ENCODE measurements at regions not wholly inside any gene's neighbourhood (a gene's known extent, or its start where the extent isn't known, plus 50 kb on each side); places are given as distances from the start of the nearest gene placed in this dataset.
"Not testable (repeated sequence)": the region's sequence is repeated elsewhere in the genome, so short reads cannot be mapped to it uniquely, and the experiment has no call there.

GRCh38 chr5:41995193-41995592, 70.1 kb downstream of the FBXO4 start:
- no peak for DNase-seq (ENCODE audit: low read depth in 2 of 2)

DNA sequence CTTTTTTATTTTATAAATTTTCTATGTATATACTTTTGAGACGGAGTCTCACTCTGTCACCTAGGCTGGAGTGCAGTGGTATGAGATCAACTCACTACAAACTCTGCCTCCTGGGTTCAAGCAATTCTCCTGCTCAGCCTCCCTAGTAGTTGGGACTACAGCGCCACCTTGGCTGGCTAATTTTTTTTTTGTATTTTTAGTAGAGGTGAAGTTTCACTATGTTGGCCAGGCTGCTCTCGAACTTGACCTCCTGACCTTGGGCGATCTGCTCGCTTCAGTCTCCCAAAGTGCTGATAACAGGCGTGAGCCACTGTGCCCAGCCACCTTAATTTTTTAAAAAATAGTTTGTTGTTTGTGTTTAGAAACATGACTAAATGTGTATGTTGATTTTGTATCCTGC, 76.6 kb downstream of the FBXO4 start:
- no peak for DNase-seq (ENCODE audit: low read depth in 2 of 2)

GRCh38 chr5:42003852-42004251, 78.8 kb downstream of the FBXO4 start:
- not testable (repeated sequence) for DNase-seq (ENCODE audit: low read depth in 2 of 2)

GRCh38 chr5:42005561-42006153, 80.6 kb downstream of the FBXO4 start:
- DNase-seq (ENCODE audit: low read depth in 2 of 2): no peak

DNA sequence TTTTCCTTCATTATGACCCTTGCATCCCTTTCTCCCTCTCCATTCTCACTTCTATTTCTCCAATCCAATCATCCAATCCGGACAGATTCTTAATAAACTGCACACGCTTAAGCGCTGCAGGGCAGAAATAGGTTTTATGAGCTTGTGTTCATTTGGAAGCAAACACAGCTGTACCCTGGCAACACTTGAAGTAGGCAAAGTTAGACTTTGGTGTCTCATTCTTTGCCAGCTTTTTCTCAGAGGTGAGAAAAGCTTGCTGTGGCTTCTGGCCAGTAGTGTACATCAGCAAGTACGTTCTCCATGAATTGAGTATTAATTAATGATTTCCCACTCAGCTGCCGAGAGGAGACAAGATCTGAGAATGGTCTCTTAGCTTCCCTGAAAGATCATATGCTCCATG, 88.5 kb downstream of the FBXO4 start:
- no peak for DNase-seq (ENCODE audit: low read depth in 2 of 2)

- DNase-seq (ENCODE audit: low read depth in 2 of 2): no peak
These were observed 90.2 kb downstream of the FBXO4 start for GRCh38 chr5:42015254-42015653.

- no peak for DNase-seq (ENCODE audit: low read depth in 2 of 2)
These were observed 90.6 kb downstream of the FBXO4 start for GRCh38 chr5:42015681-42016080.

DNA sequence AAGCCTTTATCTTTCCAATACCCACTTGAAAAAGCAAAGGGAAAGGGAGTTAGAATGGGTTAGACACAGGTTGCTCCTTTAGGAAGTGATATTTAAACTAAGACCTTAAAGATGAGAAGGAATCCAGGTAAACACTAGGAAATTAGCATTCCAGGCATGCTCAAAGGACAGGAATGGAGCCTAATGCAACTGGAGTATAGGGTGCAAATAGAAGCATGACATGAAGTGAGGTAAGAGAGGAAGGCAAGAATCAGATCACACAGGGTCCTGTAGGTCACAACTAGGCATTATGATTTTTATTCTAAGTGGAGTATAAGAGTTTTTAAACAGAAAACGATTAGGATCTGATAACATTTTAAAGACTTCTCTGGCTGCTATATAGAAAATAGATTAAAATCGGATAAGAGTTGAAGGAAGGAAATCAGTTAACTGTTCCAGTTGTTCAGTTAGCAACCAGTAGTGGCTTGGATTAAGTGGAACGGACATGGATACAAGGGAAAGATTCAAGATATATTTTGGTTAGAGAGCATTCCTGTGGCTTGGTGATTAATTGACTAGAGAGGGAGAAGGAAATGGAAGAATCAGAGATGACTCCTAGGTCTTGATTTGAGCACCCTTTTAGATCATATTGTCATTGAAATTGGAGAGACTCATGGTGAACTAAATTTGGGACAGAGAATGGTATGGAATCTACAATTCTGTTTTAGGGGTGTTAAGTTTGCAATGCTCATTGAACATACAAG, 95.9 kb downstream of the FBXO4 start:
- no peak for DNase-seq (ENCODE audit: low read depth in 2 of 2)

- no peak for DNase-seq (ENCODE audit: low read depth in 2 of 2)
These were observed 96.8 kb downstream of the FBXO4 start for GRCh38 chr5:42021923-42022322.

GRCh38 chr5:42022383-42022972, 97.4 kb downstream of the FBXO4 start:
- DNase-seq (ENCODE audit: low read depth in 2 of 2): no peak

DNA sequence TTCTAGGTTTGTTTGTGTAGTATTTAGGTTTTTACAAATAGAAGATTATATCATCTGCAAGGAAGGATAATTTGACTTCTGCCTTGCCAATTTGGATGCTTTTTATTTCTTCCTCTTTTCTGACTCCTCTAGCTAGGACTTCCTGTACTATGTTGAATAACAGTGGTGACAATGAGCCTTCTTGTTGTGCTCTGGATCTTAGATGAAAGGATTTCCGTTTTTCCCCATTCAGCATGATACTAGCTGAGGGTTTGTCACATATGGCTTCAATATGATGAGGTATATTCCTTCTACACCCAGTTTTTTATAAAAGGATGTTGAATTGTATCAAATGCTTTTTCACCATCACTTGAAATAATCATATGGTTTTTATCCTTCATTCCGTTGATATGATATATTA, 101.4 kb downstream of the FBXO4 start:
- DNase-seq (ENCODE audit: low read depth in 2 of 2): no peak

DNA sequence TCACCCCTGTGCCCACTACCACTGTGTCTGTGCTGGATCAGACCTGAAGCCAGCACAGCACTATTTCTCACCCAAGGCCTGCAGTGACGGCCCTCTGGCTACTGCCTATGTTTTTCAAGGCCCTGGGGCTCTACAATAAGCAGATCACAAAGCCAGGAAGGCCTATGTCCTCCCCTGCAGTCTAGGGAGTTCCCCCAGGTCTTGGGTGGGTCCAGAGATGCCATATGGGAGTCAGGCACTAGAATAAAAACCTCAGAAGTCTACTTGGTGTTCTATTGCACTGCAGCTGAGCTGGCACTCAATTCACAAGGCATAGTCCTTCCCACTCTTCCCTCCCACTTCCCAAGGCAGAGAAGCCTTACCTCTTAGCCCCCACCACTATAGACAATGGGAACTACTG, 107.1 kb downstream of the FBXO4 start:
- no peak for DNase-seq (ENCODE audit: low read depth in 2 of 2)

DNA sequence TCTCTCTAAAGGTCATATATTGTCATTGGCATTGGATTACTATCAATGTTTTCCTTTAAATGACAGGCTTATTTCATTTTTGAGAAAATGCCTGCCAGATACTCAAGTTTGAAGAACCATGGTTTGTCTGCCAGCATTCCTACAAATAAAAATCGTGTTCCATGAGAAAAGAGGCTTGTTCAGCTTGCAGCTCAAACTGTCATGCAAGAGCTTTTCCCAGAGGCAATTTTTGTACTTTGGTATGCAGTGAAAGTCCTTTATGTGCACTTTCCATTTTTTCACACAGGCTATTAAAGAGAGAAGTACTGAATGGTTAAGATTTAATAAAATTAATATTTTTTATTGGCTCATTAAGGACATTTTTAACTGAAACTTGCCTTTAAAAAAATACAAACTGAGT, 110.4 kb downstream of the FBXO4 start:
- DNase-seq (ENCODE audit: low read depth in 2 of 2): no peak

GRCh38 chr5:42036379-42036778, 111.3 kb downstream of the FBXO4 start:
- DNase-seq (ENCODE audit: low read depth in 2 of 2): no peak

- DNase-seq (ENCODE audit: low read depth in 2 of 2): no peak
These were observed 112.4 kb downstream of the FBXO4 start for GRCh38 chr5:42037379-42037932.

GRCh38 chr5:42043400-42043799, 118.3 kb downstream of the FBXO4 start:
- no peak for DNase-seq (ENCODE audit: low read depth in 2 of 2)

- DNase-seq (ENCODE audit: low read depth in 2 of 2): peak; percentile 31 to 34
These were observed 132.2 kb downstream of the FBXO4 start for GRCh38 chr5:42057254-42057690.

DNA sequence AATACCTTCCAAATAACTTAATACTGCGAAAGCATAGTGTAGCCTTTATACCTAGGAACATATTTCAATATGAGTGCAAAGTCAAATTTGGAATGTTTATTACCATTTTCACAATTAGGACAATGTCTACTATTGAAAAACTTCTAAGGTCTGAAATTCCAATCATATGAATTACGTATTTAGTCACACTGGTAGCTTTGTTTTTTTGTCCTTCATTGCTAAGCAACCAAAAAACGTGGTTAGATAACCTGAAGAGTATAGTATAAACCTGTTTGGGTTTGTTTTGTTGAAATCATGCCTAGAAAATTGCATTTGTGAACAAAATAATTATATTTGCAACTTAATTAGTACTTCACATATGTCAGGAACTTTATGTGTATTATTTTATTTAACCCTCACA, 134.2 kb downstream of the FBXO4 start:
- no peak for DNase-seq (ENCODE audit: low read depth in 2 of 2)

DNA sequence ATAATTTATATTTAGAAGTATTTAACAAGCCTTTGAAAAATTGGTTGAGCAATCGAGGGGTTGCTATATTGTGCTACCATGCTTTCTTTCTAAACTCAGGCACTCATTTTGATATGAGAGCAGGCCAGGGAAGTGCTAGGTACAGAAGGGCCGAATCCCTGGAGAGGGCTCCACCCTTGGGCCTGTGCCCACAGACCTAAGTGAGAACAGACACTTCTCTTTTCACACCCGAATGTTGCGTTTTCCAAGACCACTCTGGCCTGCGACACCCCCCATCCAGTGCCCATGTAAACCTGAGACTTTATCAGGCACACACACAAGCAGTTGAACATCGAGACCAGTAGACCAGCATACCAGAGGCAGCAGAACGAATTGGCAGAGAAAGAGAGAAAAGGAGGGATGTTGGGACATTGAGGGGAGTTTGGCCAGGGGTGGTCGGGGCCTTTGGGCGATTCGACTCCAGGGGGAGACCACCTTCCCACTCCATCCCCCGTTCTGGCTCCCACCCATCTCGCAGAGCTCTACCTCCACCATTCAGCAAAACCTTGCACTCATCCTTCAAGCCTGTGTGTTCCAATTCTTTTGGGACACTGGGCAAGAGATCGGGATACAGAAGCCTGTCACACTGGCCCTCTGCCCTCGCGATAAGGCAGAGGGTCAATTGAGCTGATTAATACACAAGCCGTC, 134.8 kb downstream of the FBXO4 start:
- DNase-seq (ENCODE audit: low read depth in 2 of 2): no peak

GRCh38 chr5:42061121-42061520, 136.0 kb downstream of the FBXO4 start:
- no peak for DNase-seq (ENCODE audit: low read depth in 2 of 2)

DNA sequence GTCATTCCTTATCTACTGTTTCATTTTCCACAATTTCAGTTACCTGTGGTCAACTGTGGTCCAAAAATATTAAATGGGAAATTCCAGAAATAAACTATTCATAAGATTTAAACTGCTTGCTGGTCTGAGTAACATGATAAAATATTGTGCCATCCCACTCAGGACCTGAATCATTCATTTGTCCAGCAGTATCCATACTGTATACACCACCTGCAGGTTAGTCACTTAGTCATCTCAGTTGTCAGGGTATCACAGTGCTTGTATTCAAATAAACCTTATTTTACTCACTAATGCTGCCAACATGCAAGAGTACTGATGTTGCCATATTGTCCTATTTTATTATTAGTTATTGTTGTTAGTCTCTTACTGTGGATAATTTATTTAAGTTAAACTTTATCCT, 139.7 kb downstream of the FBXO4 start:
- DNase-seq (ENCODE audit: low read depth in 2 of 2): no peak

DNA sequence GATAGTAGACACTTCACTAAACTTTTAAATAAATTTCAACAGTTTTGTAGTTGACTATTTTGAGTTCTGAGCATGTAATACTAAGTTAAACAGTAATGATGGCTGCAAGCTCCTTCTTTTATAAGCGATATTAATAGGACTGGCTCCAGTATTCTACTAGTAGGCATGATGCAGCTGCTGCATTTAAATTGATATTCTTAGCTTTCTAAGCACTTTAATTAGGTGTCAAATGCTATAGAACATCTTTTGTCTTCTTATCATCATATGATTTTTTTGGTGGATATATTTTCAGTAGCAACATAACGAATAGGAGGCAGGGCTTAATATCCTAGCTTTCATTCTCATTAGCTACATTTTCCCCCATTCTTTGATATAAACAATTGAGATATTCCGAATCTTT, 141.1 kb downstream of the FBXO4 start:
- DNase-seq (ENCODE audit: low read depth in 2 of 2): no peak
